Erythroblast (primary cell): ENCODE measurements at regions not wholly inside any gene's neighbourhood (a gene's known extent, or its start where the extent isn't known, plus 50 kb on each side); places are given as distances from the start of the nearest gene placed in this dataset.

ENCODE experiments used
- GATA1 ChIP-seq: IDR thresholded peaks from 2 replicates; pipeline ENCODE4 v1.6.1; 2011; ENCODE audit warnings: low read depth, mild to moderate bottlenecking, control low read depth, low read length, moderate library complexity
- POLR2A ChIP-seq: IDR thresholded peaks from 2 replicates; pipeline ENCODE4 v1.6.1; 2011; ENCODE audit warnings: mild to moderate bottlenecking, low read length

- TF ChIP-seq POLR2A: no peak
- TF ChIP-seq GATA1: no peak
These were observed 244.7 kb upstream of the RPS23 start for GRCh38 chr5:82522897-82523296.
